ENCODE measurements at regions not wholly inside any gene's neighbourhood (a gene's known extent, or its start where the extent isn't known, plus 50 kb on each side); places are given as distances from the start of the nearest gene placed in this dataset.
"Not testable (repeated sequence)": the region's sequence is repeated elsewhere in the genome, so short reads cannot be mapped to it uniquely, and the experiment has no call there.

GRCh38 chr1:30550365-30551220, 172.8 kb downstream of the MATN1 start:
- no peak for DNase-seq

DNA sequence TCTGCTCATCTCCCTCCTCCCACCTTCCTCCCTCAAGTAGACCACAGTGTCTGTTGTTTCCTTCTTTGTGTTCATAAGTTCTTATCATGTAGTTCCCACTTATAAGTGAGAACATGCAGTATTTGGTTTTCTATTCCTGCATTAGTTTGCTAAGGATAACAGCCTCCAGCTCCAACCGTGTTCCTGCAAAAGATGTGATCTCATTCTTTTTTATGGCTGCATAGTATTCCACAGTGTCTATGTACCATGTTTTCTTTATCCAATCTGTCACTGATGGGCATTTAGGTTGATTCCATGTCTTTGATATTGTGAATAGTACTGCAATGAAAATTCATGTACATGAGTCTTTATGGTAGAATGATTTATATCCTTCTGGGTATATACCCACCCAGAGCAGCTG, 173.5 kb downstream of the MATN1 start:
- DNase-seq: not testable (repeated sequence)

DNA sequence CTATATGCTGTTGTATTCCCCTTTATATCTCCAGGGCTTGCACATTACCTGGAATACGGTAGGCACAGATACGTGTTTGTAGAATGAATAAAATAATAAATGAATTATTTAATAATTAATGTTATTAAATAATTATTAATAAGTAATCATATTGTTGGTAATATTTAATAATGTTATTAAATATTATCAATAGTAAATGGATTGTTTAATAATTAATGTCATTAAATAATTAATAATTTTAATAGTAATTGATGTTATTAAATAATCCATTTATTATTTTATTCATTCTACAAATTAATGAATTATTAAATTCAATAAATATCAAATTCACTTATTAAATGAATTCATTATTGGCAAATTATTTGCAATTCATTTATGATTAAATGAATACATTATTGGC, 175.1 kb downstream of the MATN1 start:
- no peak for DNase-seq

DNA sequence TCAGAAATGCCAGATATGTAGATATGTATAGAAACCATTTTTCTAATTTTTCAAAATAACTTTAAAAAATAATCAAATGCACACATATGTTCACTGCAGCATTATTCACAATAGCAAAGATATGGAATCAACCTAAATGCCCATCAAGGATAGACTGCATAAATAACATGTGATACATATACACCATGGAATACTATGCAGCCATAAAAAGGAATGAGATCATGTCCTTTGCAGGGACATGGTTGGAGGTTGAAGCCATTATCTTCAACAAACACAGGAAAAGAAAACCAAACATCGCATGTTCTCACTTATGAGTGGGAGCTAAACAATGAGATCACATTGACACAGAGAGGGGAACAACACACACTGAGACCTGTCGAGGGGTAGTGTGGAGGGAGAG, 176.1 kb downstream of the MATN1 start:
- not testable (repeated sequence) for DNase-seq

DNA sequence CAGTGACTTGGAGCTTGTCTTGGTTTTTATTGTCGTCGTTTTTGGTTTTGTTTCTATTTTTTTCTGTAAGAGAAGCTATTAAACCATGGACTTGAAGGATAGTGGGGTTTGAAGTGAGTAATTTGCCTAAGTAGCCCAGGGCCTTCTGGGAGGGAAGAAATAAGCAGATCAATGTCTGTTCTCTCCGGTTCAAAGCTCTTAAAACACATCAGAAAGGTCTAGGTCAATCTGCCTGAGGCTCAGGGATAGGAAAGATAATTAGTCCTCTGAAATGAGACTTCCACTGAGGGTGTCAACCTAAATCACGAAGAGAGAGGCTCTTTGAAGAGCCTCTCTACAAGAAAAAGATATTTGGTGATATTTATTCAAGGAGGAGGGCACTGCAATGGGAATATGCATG, 178.0 kb downstream of the MATN1 start:
- DNase-seq: no peak

DNA sequence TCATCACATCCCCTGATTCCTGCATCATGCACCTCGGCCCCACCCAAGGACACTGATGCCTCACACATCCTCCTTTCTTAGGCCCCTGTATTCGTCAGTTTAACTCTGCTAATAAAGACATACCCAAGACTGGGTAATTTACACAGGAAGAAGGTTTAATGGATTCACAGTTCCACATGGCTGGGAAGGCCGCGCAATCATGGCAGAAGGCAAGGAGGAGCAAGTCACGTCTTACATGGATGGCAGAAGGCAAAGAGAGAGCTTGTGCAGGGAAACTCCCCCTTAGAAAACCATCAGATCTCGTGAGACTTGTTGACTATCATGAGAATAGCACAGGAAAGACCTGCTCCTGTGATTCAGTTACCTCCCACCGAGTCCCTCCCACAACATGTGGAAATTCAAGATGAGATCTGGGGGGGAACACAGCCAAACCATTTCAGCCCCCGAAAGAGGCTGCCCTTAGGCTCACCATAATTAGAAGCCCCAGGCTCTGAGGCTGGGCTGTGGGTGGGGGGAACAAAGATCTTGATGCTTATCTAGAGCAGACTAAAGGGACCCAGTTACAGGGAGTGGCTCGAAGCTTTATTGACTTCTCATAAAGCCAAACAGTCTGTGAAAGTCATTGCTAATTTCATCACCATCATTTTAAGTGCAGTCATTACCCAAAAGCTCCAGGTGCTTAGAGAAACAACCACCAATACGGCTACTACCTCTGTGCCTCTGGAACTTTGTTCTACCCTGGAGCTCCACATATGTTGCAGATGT, 181.5 kb downstream of the MATN1 start:
- DNase-seq: no peak

DNA sequence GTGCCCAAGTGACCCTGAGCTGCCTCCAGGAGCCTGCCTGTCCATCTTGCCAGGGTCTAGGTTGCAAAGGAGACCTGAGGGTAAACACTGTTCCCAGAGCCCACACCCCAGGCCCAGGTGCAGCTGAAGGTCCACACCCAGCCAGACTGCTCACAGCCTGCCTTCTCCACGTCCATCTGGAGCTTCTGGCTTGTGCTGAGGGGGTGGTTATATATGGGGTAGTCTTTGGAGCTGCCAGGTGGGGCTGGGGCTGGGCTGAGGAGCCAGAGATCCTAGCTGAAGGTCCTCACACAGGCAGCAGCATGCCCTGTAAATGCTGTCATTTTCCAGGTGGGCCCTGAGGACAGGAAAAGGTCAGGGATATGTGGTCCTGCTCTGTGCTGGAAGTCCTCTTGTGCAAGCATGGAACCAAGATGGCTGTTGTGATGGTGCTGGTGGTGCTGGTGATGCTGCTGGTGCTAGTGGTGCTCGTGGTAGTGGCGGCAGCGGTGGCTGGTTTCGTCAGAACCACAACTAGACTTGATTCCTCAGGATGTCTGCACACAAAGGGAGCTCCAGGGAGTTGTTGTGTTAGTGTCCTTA, 182.7 kb downstream of the MATN1 start:
- no peak for DNase-seq

GRCh38 chr1:30539884-30540283, 183.5 kb downstream of the MATN1 start:
- DNase-seq: no peak

DNA sequence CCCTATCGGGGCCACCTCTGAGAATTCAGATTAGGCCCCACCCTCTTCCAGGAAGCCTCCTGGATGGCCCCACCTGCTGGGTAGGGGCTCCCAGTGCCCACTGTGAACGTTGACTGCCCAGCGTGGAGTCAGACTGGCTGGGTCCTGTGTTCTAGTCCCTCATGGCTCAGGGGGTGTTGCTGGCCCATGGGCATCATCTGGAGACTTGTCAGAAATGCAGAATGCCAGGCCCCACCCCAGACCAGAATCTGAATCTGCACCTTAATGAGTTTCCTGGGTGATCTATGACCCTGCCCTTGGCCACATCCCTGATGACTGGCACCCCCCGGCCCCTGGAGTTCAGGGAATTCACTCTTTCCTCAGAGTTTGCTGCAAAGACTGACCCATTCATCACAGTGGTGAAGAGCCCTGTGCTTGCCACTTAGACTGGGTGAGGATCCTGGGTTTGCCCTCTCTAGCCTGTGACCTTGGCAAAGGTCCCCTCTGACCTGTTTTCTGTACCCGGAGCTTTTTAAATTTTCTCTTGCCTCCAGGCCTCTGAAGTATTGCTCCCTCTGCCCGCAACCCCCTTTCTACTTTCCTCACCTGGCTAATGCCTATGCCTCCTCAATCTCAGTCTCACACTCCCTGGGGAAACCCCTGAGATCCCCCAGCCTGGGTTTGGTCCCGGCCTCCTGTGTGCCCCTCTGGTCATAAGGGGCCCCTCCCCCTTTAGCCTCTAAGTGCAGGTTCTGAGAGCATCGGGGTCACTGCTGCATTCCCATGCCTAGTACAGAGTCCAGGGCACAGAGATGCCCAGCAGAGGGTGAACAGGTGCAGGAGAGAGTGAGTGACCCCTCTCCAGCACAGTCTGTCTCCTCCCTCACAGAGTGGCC, 184.2 kb downstream of the MATN1 start:
- DNase-seq: no peak

DNA sequence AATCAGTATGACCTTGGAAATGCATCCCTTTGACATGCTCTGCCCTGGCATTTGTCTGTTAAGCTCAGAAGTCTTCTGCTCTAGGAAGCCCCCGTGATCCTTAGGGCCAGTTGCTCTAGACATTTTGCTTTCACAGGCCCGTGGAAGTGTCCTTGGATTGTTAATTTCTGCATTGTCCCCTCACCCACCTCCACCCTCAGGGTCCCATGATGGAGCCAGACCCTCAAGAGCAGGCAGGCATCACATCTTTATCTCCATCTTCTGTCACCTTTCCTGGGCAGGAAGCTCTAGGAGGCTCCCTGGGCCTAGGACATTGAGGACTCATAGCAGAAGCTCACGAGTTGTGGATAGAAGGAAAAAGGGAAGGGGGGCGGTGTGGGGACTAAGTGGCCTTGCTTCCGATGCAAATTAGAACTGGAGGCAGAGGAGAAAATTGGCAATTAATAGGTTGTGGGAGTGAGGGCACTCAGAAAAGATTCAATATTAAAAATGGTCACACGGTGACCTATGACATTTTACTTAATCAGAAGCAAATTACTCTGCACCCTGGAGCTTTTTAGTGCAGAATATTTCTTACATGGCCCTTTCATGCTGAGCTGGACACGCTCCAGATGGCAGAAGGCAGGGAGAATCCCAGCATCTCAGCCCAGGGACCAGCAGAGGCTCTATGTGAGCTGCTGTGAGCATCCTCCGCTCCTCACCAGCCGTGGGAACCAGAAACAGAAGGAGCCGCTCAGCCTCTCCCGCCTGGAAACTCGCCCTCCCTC, 185.0 kb downstream of the MATN1 start:
- no peak for DNase-seq

- no peak for DNase-seq
Observed at GRCh38 chr1:30537279-30537678, 186.1 kb downstream of the MATN1 start.

DNA sequence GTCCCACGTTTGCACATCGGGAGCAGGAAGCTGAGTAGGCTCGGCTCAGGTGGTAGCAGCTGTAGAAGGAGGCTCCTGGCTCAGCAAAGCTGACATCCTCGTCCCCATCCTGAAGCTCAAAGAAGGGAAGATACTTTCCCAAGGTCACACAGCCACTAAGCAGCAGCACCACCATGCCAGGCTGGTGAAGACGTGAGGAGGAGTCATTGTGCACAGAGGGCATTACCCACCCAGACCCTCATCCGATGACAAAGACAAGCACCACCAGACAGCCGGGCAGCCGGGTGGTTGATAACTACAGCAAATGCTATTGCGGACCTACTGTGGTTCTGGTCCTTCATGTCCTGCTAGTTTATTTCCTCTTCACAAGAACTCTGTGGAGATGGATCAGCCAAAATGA, 186.9 kb downstream of the MATN1 start:
- no peak for DNase-seq

- no peak for DNase-seq
Observed at GRCh38 chr1:30535595-30536325, 187.6 kb downstream of the MATN1 start.

DNA sequence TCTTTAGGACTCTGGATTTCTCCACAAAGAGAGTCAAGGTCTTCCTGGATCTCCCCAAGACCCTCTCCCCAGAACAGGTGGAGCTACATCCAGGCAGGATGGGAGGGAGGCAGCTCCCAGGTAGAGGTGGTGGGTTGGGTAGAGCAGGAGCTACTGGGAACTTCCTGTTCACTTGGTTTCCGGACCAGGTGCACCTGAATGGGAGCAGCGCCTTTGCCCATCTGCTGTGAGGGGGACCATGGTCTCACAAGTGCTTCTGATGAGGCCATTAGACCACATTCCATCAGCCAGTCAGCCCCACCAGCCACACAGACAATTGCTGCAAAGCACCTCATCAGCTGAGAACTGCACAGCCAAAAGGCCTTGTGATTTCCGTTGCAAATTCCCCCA, 188.8 kb downstream of the MATN1 start:
- DNase-seq: no peak

DNA sequence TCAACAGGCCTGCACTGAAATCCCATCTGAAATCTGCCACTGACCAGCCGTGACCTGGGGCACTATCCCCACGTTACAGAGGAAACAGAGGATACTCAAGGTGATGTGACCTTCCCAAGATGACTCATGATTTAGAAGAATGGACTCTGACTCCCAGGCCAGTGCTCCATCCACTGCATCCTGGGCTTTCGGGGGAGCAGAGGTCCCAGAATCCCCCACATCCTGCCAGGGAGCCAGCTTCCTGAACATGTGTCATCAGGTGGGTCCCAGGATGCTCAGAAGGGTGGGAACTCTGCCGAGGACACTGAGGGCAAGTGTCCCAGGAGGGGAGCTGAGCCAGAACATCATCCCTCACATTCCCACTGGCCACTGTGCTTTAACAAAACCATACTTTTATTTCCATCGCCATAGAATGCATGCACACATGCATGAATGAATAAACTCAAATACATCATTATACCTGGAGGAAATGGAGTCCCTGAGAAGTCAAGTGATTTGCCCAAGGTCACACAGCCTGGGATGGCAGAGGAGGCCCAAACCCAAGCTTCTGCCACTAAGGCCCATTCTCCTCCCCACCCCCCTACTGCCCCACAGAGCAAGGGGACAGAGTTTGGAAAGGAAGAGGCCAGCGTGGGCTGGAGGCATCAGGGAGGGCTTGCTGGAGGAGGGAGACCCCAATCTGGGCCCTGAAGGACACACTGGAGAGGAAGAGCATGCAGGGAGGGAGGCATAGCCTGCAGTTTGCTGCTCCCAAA, 189.4 kb downstream of the MATN1 start:
- DNase-seq: no peak

DNA sequence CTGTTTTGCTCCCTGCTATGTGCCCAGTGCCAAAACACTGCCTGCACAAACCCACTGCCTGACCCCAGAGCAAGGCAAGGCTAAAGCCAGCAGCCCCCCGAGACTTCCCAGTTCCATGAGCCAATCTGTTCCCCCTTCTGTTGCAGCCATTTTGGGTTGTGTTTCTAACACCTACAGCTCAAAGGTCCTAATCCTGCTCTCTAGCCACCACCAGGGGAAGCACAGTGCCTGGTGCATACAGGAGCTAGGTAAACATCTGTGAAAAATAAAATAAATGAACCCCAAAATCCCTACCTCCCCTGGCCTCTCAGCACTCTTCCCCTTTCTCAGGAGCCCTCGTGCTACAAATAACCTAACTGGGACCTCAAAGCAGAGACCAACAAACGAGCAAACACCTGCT, 190.2 kb downstream of the MATN1 start:
- no peak for DNase-seq

DNA sequence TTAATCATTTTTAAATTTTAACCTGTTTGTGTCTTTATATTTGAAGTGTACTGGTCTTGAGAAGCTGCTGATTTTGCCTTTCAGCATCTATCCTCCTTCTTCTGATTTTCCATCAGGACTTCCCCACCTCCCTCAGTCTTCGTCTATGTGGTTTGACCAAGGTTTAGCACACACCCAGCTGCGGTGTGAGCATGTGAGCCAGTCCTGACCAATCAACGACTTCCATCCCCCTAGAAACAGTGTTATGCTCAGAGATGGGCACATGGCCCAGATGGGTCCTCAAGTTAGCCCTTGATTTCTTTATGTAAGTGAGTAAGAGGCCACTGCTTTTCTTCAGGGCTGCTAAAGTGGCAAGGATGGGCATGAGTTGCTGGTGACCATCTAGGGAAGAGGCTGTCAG, 190.8 kb downstream of the MATN1 start:
- no peak for DNase-seq

GRCh38 chr1:30527511-30528140, 195.8 kb downstream of the MATN1 start:
- DNase-seq: no peak

GRCh38 chr1:30526652-30527345, 196.6 kb downstream of the MATN1 start:
- DNase-seq: no peak
